CD14-positive monocyte (primary cell): ENCODE measurements at regions not wholly inside any gene's neighbourhood (a gene's known extent, or its start where the extent isn't known, plus 50 kb on each side); places are given as distances from the start of the nearest gene placed in this dataset.

Experiments used
- DNase-seq, 3 donors: peaks; one replicate each; pipeline ENCODE4 v3.0.0-alpha.2; 2011 to 2022
- H2AFZ ChIP-seq: 2 replicates; pipeline ENCODE4 v1.6.0; 2012; ENCODE audit warnings: mild to moderate bottlenecking, low read depth, low read length, inconsistent platforms; ENCODE audit not compliant: insufficient read depth, poor library complexity, severe bottlenecking
- H3K27ac ChIP-seq, 2 donors: 1 replicate in 1 of 2; 2 replicates in 1 of 2; pipeline ENCODE4 v1.5.1; 2012 to 2013; ENCODE audit warnings: low read length in 2 of 2, control low read depth in 1 of 2, inconsistent platforms in 1 of 2, low read depth in 1 of 2, mild to moderate bottlenecking in 1 of 2
- H3K27me3 ChIP-seq, 2 donors: one replicate each; pipeline versions ENCODE4 v1.6.0 to v1.6.1; 2011 to 2013; ENCODE audit warnings: low read length in 2 of 2; ENCODE audit not compliant: control insufficient read depth in 2 of 2, insufficient read depth in 2 of 2
- H3K36me3 ChIP-seq, 2 donors: replicated peaks in 1 of 2; 1 replicate in 1 of 2; 2 replicates in 1 of 2; pipeline versions ENCODE4 v1.5.1 to v1.6.1; 2012 to 2013; ENCODE audit warnings: low read length in 2 of 2, control low read depth in 1 of 2, inconsistent platforms in 1 of 2, mild to moderate bottlenecking in 1 of 2; ENCODE audit not compliant: insufficient read depth in 2 of 2, control insufficient read depth in 1 of 2
- H3K4me1 ChIP-seq, 2 donors: 1 replicate in 1 of 2; 2 replicates in 1 of 2; pipeline versions ENCODE4 v1.5.1 to v1.6.1; 2012 to 2013; ENCODE audit warnings: low read length in 2 of 2, control low read depth in 1 of 2, inconsistent platforms in 1 of 2, mild to moderate bottlenecking in 1 of 2, moderate library complexity in 1 of 2; ENCODE audit not compliant: insufficient read depth in 2 of 2, control insufficient read depth in 1 of 2
- H3K4me2 ChIP-seq: replicated peaks from 2 replicates; pipeline ENCODE3; 2012; ENCODE audit warnings: low read length, moderate library complexity, mild to moderate bottlenecking; ENCODE audit not compliant: poor library complexity, severe bottlenecking; ENCODE audit errors: extremely low read depth
- H3K4me3 ChIP-seq, 3 experiments: fragments of 200-600 bp in 1 of 3; sonication (generic) in 1 of 3; replicated peaks in 1 of 3; 1 replicate in 2 of 3; 2 replicates in 1 of 3; pipeline ENCODE4 v1.5.1; 2011 to 2013; ENCODE audit warnings: low read length in 3 of 3, mild to moderate bottlenecking in 3 of 3, control low read depth in 2 of 3, low read depth in 2 of 3, inconsistent platforms in 1 of 3, moderate library complexity in 1 of 3
- H3K79me2 ChIP-seq: 2 replicates; pipeline ENCODE4 v1.6.0; 2012; ENCODE audit warnings: mild to moderate bottlenecking, control low read depth, inconsistent platforms, low read length, moderate library complexity; ENCODE audit not compliant: insufficient read depth
- H3K9ac ChIP-seq: 2 replicates; pipeline ENCODE4 v1.6.0; 2017; ENCODE audit warnings: low read length, mild to moderate bottlenecking; ENCODE audit not compliant: insufficient read depth, poor library complexity, severe bottlenecking
- H3K9me3 ChIP-seq, 2 donors: replicated peaks in 1 of 2; 1 replicate in 1 of 2; 2 replicates in 1 of 2; pipeline versions ENCODE4 v1.5.1 to v1.6.1; 2012 to 2013; ENCODE audit warnings: low read length in 2 of 2, control low read depth in 1 of 2; ENCODE audit not compliant: control insufficient read depth in 1 of 2, insufficient read depth in 1 of 2
- H4K20me1 ChIP-seq: 2 replicates; pipeline ENCODE4 v1.6.0; 2012; ENCODE audit warnings: mild to moderate bottlenecking, low read length, control low read depth, moderate library complexity; ENCODE audit not compliant: insufficient read depth
- H3K27ac Mint-ChIP-seq, 7 donors: one replicate each; pipeline ENCODE4 v1.8.0; 2020; ENCODE audit warnings: mild to moderate bottlenecking in 7 of 7, mixed read lengths in 7 of 7, moderate library complexity in 6 of 7, inconsistent platforms in 2 of 7
- H3K27me3 Mint-ChIP-seq, 3 donors: one replicate each; pipeline ENCODE4 v1.8.0; 2021 to 2022; ENCODE audit warnings: low read depth in 3 of 3, mild to moderate bottlenecking in 3 of 3, mixed read lengths in 3 of 3, moderate library complexity in 3 of 3, inconsistent platforms in 1 of 3
- H3K36me3 Mint-ChIP-seq, 2 donors: one replicate each; pipeline ENCODE4 v1.8.0; 2020; ENCODE audit warnings: mixed read lengths in 2 of 2, inconsistent platforms in 1 of 2, mild to moderate bottlenecking in 1 of 2
- H3K4me1 Mint-ChIP-seq: one replicate; pipeline ENCODE4 v1.8.0; 2020; ENCODE audit warnings: mild to moderate bottlenecking, mixed read lengths
- H3K4me3 Mint-ChIP-seq, 2 donors: one replicate each; pipeline ENCODE4 v1.8.0; 2020; ENCODE audit warnings: mild to moderate bottlenecking in 2 of 2, mixed read lengths in 2 of 2, moderate library complexity in 1 of 2
- H3K9me3 Mint-ChIP-seq, 7 donors: one replicate each; pipeline ENCODE4 v1.8.0; 2020 to 2022; ENCODE audit warnings: mixed read lengths in 7 of 7, mild to moderate bottlenecking in 6 of 7, moderate library complexity in 6 of 7, inconsistent platforms in 2 of 7
- WGBS: methylation state at CpG from one replicate; pipeline ENCODE4 v1.1.5; 2013; ENCODE audit warnings: missing lambda C conversion rate; ENCODE audit not compliant: insufficient coverage; 5-methylcytosine and 5-hydroxymethylcytosine counted together
- intact Hi-C, 2 donors: fragments of 100-400 bp; cut with micrococcal nuclease; formaldehyde crosslinking; loops; one replicate each; pipeline versions ENCODE4 v1.15.0 to v1.15.1; 2023
- TF ChIP-seq, protein P1 (sequence below): fragments of 200-600 bp; IDR thresholded peaks from one replicate; pipeline ENCODE4 v1.8.0; 2022; ENCODE audit warnings: antibody characterized with exemption, mild to moderate bottlenecking

DNA sequence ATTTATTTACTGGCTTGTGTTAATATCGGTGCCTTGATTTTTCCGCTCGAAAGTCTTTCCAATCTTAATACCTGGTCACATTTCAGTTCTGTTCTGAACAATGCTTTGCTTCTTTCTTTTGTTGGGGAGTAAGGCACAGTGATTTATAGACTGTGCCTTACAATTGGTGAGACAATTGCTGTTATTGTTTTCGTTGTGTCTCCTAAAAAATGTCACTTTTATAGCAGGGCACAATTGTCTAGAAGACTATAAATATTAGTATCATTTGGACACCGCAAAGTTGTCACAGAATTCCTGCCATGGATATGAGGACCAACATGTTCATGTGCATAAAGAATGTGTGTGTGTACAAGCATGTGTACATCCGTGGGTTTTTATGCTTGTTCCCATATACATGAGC lies 231.9 kb downstream of the INSIG2 start:
- 51% methylated on average over 2 of the region's 6 CpGs for WGBS
- Mint-ChIP-seq H3K27ac (no peak overlapping the region), H3K36me3 (no peaks in the 10 kb centered on the region), H3K4me1 (peaks cover 9% of the 10 kb centered on the region), H3K4me3 (no peak overlapping the region), H3K9me3 (peaks cover 2 to 8% (median 6%) of the 10 kb centered on the region in 7 donors), H3K27me3 (peaks cover 12 to 18% (median 14%) of the 10 kb centered on the region in 3 donors)
- intact Hi-C loops: no loop called here
- Histone ChIP-seq H3K27ac (no peak overlapping the region), H3K36me3 (no peaks in the 10 kb centered on the region), H3K79me2 (no peaks in the 10 kb centered on the region), H3K4me1 (no peaks in the 10 kb centered on the region), H3K9me3 (no peaks in the 10 kb centered on the region), H3K4me3 (no peak overlapping the region), H2AFZ (no peak overlapping the region), H3K4me2 (no peak overlapping the region), H3K9ac (no peak overlapping the region), H3K27me3 (peaks cover 0 to 3% of the 10 kb centered on the region in 2 donors), H4K20me1 (no peaks in the 10 kb centered on the region)
- DNase-seq: no peak
- TF ChIP-seq, protein P1, sequence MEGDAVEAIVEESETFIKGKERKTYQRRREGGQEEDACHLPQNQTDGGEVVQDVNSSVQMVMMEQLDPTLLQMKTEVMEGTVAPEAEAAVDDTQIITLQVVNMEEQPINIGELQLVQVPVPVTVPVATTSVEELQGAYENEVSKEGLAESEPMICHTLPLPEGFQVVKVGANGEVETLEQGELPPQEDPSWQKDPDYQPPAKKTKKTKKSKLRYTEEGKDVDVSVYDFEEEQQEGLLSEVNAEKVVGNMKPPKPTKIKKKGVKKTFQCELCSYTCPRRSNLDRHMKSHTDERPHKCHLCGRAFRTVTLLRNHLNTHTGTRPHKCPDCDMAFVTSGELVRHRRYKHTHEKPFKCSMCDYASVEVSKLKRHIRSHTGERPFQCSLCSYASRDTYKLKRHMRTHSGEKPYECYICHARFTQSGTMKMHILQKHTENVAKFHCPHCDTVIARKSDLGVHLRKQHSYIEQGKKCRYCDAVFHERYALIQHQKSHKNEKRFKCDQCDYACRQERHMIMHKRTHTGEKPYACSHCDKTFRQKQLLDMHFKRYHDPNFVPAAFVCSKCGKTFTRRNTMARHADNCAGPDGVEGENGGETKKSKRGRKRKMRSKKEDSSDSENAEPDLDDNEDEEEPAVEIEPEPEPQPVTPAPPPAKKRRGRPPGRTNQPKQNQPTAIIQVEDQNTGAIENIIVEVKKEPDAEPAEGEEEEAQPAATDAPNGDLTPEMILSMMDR: no peak

DNA sequence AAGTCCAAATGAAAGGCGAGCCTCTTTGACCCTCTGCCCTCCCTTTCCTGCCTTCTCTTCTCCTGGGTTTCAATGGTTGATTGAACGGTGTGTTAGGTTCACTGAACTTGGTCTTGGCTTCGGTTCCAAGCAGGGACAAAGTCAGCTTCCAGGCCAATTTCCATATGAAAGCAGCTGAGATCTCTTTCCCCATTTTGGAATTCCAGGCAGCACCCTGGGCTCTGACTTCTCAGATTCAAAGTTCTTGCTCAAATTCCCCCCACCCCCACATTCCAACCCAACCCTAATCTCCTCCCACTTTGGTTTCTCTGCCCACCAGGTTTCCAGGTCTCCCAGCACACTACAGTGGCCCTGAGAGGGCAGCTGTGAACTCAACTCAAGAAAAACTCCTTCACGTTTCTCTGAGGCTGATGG lies 231.0 kb downstream of the INSIG2 start:
- Histone ChIP-seq H2AFZ (no peak overlapping the region), H3K79me2 (no peaks in the 10 kb centered on the region), H3K9me3 (no peaks in the 10 kb centered on the region), H3K27ac (no peak overlapping the region), H3K4me3 (no peak overlapping the region), H3K9ac (no peak overlapping the region), H3K36me3 (no peaks in the 10 kb centered on the region), H3K4me1 (no peaks in the 10 kb centered on the region), H4K20me1 (no peaks in the 10 kb centered on the region), H3K4me2 (no peak overlapping the region), H3K27me3 (peaks cover under 1 to 5% of the 10 kb centered on the region in 2 donors)
- no CpG with 5 or more reads among the region's 4 CpGs for WGBS
- H3K27me3 Mint-ChIP-seq: peaks cover 14 to 21% (median 18%) of the 10 kb centered on the region in 3 donors
- H3K27ac Mint-ChIP-seq: no peak overlapping the region
- no peak overlapping the region for H3K4me3 Mint-ChIP-seq
- intact Hi-C loops: no loop called here
- no peaks in the 10 kb centered on the region for H3K36me3 Mint-ChIP-seq
- H3K9me3 Mint-ChIP-seq: peaks cover 2 to 8% (median 6%) of the 10 kb centered on the region in 7 donors
- peaks cover 9% of the 10 kb centered on the region for H3K4me1 Mint-ChIP-seq
- no peak for DNase-seq
- TF ChIP-seq, protein P1: no peak
